HG02571 (cell line): ENCODE measurements at regions not wholly inside any gene's neighbourhood (a gene's known extent, or its start where the extent isn't known, plus 50 kb on each side); places are given as distances from the start of the nearest gene placed in this dataset.
A peak's percentile ranks its signal among the peaks of the same experiment; 100 is the strongest.
"Not testable (repeated sequence)": the region's sequence is repeated elsewhere in the genome, so short reads cannot be mapped to it uniquely, and the experiment has no call there.

Experiments used
- ATAC-seq: cut with Tn5 transposase; IDR thresholded peaks from one replicate; pipeline ENCODE4 v1.9.1; 2021; ENCODE audit warnings: mild to moderate bottlenecking, moderate library complexity; ENCODE audit not compliant: unreplicated experiment

DNA sequence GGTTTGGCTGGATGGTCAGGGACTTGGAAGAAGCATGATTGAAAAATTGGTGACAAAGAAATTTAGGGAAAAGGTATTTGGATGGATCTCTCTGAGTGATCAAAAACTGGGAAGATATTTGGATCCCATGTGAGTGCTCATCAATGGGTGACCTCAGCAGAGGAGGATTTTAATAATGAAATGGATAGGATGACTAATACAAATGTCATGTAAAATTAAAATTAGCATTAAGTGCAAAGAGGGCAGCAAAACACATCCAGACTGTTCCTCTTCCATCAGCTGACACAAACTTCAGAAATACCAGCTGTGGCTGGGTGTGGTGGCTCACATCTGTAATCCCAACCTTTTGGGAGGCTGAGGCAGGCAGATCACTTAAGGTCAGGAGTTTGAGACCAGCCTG, 151.7 kb downstream of the THBS2 start:
- ATAC-seq: no peak

- no peak for ATAC-seq
Observed at GRCh38 chr6:169101036-169101805, 152.4 kb downstream of the THBS2 start.

- no peak for ATAC-seq
Observed at GRCh38 chr6:169099411-169100202, 154.0 kb downstream of the THBS2 start.

GRCh38 chr6:169098651-169099050, 155.0 kb downstream of the THBS2 start:
- ATAC-seq: not testable (repeated sequence)

- ATAC-seq: no peak
Observed at GRCh38 chr6:169098116-169098515, 155.5 kb downstream of the THBS2 start.

DNA sequence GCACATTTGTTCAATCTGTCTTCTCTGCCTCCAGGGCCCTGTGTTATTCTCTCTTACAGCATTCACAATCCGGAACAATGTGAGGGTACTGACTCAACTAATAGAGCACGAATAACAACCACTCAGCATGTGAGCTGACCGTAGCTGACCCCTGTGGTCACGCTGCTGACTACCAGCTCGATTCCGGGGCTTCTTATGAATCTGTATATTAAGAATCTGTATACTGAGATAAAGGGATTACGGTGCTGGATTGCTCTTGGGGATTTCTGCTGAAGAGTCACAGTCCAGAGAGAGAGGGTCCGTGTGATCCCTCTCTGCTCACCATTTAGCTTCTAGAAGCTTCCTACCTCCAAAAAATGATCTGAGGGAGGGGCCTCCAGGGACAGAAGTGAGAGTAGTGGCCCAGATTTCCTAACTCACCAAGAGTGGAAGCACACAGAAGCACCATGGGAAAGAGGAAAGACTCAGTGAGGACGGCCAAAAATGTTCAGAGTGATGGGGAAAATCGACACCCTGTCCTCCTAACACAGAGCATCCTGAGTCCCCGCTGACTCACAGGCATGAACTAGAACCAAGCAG, 156.2 kb downstream of the THBS2 start:
- ATAC-seq: no peak

GRCh38 chr6:169096388-169096787, 157.3 kb downstream of the THBS2 start:
- no peak for ATAC-seq

- no peak for ATAC-seq
Observed at GRCh38 chr6:169095153-169095552, 158.5 kb downstream of the THBS2 start.

- ATAC-seq: no peak
Observed at GRCh38 chr6:169094552-169094950, 159.1 kb downstream of the THBS2 start.

GRCh38 chr6:169093770-169094551, 159.7 kb downstream of the THBS2 start:
- ATAC-seq: no peak

DNA sequence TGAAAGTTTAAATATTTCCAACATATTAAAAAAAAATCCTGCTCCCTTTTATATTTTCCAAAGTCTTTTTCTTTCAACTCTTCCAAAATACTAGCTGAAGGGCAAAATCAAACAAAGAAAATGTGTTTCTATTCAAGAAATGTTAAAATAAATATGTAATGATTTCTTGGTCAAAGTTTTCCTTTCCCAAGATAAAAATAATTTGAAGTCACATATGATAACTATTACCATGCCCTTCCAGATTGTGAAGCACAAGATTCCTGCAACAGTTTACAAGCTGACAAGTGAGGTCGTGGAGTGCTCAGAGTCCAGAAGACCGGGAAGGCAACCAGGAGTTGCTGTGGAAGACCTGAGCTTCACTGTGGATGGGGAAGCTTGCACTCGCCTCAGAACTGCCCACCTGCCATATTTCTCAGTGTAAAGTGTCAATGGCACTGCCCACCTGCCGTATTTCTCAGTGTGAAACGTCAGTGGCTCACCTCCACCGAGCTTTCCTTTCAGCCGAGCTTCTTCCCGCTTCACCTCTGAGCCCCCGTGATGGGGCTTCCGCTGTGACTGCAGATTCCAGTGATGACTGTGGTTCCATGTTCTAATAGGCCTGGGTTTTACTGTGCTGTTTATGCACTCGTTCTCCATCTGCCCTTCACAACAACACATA, 160.5 kb downstream of the THBS2 start:
- no peak for ATAC-seq

GRCh38 chr6:169092375-169092774, 161.3 kb downstream of the THBS2 start:
- ATAC-seq: peak; percentile 65

- not testable (repeated sequence) for ATAC-seq
Observed at GRCh38 chr6:169090514-169091127, 163.0 kb downstream of the THBS2 start.

DNA sequence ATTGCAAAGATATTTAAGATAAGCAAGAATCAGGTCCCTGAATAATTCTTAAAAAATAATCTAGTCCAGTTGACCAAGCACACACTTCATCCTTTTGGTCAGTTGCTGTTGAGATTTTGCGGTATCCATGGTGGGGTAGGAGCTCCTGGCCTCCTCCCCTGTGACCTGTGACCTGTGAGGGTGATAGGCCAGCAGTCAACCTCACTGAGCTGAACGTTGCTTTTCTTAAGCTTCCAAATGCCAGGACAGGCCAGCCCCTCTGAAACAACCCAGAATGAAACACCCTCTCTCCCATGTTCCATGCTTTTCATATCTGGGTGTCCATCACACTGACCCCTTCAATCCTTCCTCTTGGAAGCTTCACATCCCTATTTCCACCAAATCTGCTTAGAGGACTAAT, 164.9 kb downstream of the THBS2 start:
- no peak for ATAC-seq

DNA sequence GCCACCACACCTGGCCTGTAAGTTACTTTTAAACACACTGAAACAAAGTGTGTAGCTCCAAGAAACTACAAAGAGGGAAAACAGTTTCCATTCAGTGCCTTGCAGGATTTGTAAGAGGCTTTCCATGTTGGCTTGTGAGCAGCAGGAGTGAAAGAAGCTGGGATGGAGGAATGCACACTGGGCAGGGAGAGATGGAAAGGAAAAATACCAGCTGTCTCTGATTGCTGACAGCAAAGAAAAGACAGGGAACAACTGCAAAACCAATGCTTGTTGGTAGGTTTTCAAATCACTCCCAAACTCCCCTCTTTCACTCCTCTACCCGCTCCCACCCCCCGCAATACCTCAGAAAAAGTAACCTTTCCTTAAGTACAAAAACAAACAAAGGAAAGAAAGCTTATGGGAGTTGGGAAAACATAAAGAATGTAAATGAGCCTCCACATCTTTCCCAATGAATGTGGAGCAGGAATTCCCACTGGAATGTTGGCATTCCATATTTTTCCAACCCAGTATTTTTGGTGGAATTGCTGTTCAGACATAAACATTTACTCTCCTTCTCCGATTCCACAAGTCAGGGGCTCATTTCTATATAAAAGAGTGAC, 166.1 kb downstream of the THBS2 start:
- no peak for ATAC-seq

DNA sequence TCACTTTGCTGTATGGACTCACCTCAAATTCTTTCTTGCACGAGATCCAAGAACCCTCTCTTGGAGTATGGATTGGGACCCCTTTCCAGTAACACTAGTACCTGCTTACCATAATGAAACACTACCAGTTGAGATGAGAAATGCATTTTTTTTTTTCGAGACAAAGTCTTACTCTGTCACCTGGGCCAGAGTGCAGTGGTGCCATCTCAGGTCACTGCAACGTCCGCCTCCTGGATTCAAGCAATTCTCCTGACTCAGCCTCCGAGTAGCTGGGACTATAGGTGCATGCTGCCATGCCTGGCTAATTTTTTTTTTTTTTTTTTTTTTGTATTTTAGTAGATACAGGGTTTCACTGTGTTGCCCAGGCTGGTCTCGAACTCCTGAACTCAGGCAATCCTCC, 167.0 kb downstream of the THBS2 start:
- ATAC-seq: not testable (repeated sequence)

GRCh38 chr6:169086020-169086419, 167.6 kb downstream of the THBS2 start:
- no peak for ATAC-seq

- ATAC-seq: no peak
Observed at GRCh38 chr6:169085466-169085865, 168.2 kb downstream of the THBS2 start.

- not testable (repeated sequence) for ATAC-seq
Observed at GRCh38 chr6:169084557-169084956, 169.1 kb downstream of the THBS2 start.

DNA sequence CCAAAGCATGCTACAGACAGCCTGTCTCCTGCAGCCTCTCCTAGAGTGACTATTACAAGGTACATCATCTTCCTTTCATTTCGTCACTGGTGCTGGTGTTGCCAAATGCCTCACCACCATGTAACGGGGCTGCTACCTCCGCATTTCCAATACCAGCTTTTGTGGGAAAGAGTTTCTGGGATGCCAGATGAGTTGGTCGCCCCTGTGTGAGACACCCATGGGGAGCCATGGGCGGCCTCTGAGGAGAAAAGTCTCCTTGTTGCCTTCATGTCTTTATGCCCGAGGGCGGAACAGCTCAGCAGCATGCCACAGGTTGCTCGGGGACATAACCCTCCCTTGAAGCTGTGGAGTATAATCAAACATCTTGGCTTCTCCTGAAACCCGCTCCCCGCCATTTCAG, 169.6 kb downstream of the THBS2 start:
- no peak for ATAC-seq
